HCT116 (cell line): ENCODE measurements at regions not wholly inside any gene's neighbourhood (a gene's known extent, or its start where the extent isn't known, plus 50 kb on each side); places are given as distances from the start of the nearest gene placed in this dataset.

Experiments
- ATF3 ChIP-seq: IDR thresholded peaks from 2 replicates; pipeline ENCODE4 v1.6.1; 2012
- CEBPB ChIP-seq: IDR thresholded peaks from 2 replicates; pipeline ENCODE4 v1.6.1; 2012; ENCODE audit warnings: low read depth
- CTCF ChIP-seq, 3 experiments: fragments of 200-600 bp in 1 of 3; sonication (generic) in 1 of 3; IDR thresholded peaks in 2 of 3; conservative IDR thresholded peaks in 1 of 3; 2 replicates each; pipeline ENCODE4 v1.5.1; 2012 to 2017; ENCODE audit warnings: low read depth in 2 of 3, low read length in 2 of 3, antibody characterized with exemption in 1 of 3, borderline replicate concordance in 1 of 3, control low read depth in 1 of 3, mild to moderate bottlenecking in 1 of 3, mixed read lengths in 1 of 3, mixed run types in 1 of 3, moderate library complexity in 1 of 3; ENCODE audit not compliant: insufficient read depth in 1 of 3
- EZH2phosphoT487 ChIP-seq: fragments of 200-600 bp; IDR thresholded peaks from 2 replicates; pipeline ENCODE4 v1.6.1; 2018; ENCODE audit warnings: antibody characterized with exemption, borderline replicate concordance
- POLR2AphosphoS5 ChIP-seq: IDR thresholded peaks from 2 replicates; pipeline ENCODE4 v1.6.1; 2011; ENCODE audit warnings: mild to moderate bottlenecking, low read depth, low read length, moderate library complexity
- ZNF274 ChIP-seq: fragments of 200-500 bp; sonication (Bioruptor generic); IDR thresholded peaks from 2 replicates; pipeline ENCODE4 v1.6.1; 2014; ENCODE audit warnings: mild to moderate bottlenecking, low read depth, low read length, inconsistent platforms

GRCh38 chr7:115676080-115676479 is 354.5 kb downstream of the TFEC start:
- peak in 2 of 3 experiments; percentile 32 to 34; a peak in 3 of 6 replicates for TF ChIP-seq CTCF (IDR thresholded peaks at IDR 0.05 in 2 of 3, conservative IDR thresholded peaks at IDR 0.05 in 1 of 3; ENCODE audit: borderline replicate concordance in 1 of 3, insufficient read depth in 1 of 3, low read depth in 2 of 3, low read length in 2 of 3)
- no peak for TF ChIP-seq POLR2AphosphoS5
- TF ChIP-seq EZH2phosphoT487 = no peak
- TF ChIP-seq ZNF274 = no peak
- no peak for TF ChIP-seq ATF3
- TF ChIP-seq CEBPB = no peak
